GM13977 (cell line): ENCODE measurements at regions not wholly inside any gene's neighbourhood (a gene's known extent, or its start where the extent isn't known, plus 50 kb on each side); places are given as distances from the start of the nearest gene placed in this dataset.
"Not testable (repeated sequence)": the region's sequence is repeated elsewhere in the genome, so short reads cannot be mapped to it uniquely, and the experiment has no call there.

Experiments used
- DNase-seq: peaks from one replicate; pipeline ENCODE4 v3.0.0; 2012; ENCODE audit warnings: low spot score
- in situ Hi-C: fragments of 300-500 bp; cut with MboI; formaldehyde crosslinking; loops from one replicate; pipeline ENCODE4 v1.12.0; 2022; ENCODE audit warnings: low sequenced_read_pairs, low pct_unique_long_range_greater_than_20kb, mixed read lengths, inconsistent platforms; ENCODE audit not compliant: unreplicated experiment
- TF ChIP-seq, protein P1 (sequence below): IDR thresholded peaks from 2 replicates; pipeline ENCODE4 v1.5.1; 2012; ENCODE audit warnings: mild to moderate bottlenecking, control low read depth; ENCODE audit not compliant: insufficient read depth; ENCODE audit errors: extremely low read depth, missing control alignments

DNA sequence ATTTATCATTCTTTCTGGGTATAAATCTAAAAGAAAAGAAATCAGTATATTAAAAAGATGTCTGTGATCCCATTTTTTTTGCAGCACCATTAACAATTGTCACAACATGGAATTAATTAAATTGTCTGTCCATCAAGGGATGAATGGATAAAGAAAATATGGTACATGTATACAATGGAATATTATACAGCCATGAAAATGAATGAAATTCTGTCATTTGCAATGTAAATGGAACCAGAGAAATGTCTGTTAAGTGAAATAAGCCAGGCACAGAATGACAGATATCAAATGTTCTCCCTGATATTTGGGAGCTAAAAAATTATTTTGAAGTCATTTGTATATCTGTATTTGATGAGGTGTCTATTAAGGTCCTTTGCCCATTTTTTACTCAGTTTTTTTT is 77.1 kb upstream of the NDST4 start:
- in situ Hi-C loops: no loop called here
- DNase-seq: no peak

DNA sequence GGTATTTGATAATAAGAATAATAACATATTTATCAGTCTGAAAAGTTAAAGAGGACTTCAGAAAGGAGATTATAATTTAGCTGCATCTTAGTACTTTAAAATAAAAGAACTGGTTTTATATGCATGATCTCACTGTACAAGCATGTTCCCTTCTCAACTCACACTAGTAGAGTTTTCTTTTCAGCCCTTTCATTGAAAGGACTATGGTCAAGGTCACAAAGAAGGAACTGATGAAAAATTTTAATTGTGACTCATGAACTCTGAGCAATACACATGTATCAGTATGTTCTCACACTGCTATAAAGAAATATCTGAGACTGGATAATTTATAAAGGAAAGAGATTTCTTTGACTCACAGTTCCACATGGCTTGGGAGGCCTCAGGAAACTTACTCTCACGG is 73.7 kb upstream of the NDST4 start:
- TF ChIP-seq, protein P1, sequence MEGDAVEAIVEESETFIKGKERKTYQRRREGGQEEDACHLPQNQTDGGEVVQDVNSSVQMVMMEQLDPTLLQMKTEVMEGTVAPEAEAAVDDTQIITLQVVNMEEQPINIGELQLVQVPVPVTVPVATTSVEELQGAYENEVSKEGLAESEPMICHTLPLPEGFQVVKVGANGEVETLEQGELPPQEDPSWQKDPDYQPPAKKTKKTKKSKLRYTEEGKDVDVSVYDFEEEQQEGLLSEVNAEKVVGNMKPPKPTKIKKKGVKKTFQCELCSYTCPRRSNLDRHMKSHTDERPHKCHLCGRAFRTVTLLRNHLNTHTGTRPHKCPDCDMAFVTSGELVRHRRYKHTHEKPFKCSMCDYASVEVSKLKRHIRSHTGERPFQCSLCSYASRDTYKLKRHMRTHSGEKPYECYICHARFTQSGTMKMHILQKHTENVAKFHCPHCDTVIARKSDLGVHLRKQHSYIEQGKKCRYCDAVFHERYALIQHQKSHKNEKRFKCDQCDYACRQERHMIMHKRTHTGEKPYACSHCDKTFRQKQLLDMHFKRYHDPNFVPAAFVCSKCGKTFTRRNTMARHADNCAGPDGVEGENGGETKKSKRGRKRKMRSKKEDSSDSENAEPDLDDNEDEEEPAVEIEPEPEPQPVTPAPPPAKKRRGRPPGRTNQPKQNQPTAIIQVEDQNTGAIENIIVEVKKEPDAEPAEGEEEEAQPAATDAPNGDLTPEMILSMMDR: no peak
- in situ Hi-C loops: no loop called here

More for the DNA sequence above, 77.1 kb upstream of the NDST4 start:
- TF ChIP-seq, protein P1: no peak

DNA sequence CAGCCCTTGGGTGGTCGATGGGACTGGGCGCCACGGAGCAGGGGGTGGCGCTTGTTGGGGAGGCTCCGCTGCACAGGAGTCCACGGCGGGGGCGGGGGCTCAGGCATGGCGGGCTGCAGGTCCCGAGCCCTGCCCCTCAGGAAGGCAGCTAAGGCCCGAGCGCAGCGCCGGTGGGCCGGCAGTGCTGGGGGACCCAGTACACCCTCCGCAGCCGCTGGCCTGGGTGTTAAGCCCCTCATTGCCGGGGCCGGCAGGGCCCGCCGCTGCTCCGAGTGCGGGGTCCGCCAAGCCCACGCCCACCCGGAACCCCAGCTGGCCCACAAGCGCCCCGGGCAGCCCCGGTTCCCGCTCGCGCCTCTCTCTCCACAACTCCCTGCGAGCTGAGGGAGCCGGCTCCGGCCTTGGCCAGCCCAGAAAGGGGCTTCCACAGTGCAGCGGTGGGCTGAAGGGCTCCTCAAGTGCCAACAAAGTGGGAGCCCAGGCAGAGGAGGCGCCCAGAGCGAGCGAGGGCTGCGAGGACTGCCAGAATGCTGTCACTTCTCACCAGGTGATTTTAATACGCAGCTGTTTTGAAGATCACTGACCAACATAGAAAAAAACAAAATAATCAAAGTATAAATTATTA is 66.1 kb upstream of the NDST4 start:
- in situ Hi-C loops, DNase-seq: not testable (repeated sequence)

More for the DNA sequence above, 73.7 kb upstream of the NDST4 start:
- DNase-seq: no peak

DNA sequence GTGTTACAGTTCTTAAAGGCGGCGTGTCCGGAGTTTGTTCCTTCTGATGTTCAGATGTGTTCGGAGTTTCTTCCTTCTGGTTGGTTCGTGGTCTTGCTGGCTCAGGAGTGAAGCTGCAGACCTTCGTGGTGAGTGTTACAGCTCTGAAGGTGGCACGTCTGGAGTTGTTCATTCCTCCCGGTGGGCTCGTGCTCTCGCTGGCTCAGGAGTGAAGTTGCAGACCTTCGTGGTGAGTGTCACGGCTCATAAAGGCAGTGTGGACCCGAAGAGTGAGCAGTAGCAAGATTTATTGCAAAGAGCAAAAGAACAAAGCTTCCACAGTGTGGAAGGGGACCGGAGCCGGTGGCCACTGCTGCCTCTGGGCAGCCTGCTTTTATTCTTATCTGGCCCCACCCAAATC is 65.3 kb upstream of the NDST4 start:
- in situ Hi-C loops: not testable (repeated sequence)

DNA sequence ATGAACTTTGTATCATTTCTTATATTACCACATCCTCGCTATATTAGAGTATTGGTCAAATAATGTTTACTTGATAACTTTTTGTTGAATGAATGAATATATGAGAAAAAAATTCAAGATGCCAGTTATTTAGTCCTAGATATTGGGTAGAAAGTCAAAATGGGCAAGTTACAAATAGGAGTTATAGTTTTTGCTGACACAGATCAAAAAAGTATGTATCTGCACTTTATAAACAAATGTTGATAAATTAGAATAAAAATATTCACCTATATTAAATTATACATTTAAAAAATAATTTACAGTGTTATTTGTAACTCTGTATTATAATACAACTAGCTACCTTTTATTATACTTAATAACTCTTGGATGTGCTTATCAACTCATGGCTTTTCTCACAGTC is 57.8 kb upstream of the NDST4 start:
- in situ Hi-C loops: no loop called here
- TF ChIP-seq, protein P1: no peak
- no peak for DNase-seq

More for the DNA sequence above, 65.3 kb upstream of the NDST4 start:
- not testable (repeated sequence) for DNase-seq

DNA sequence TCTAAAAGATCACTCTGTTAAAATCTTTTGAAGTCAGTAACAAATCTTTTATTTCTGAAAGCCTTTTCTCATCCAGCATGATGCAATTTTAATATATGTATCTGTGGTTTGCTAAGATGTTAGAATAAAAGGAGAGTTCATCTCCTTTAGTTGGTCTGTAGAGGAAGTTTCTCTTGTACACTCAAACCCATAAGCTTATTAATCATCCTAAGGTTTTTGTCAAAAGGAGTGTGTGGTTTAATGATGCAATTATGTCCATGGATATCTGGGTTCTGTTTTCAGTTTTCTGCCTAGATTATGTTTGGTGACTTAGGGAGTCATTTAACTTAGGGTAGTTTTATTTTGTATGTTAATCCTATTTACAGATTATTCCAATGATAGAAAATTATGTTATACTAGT is 52.1 kb upstream of the NDST4 start:
- TF ChIP-seq, protein P1: no peak
- in situ Hi-C loops: no loop called here
- DNase-seq: no peak
